Upper lobe of left lung (tissue), 4 donors: ENCODE measurements at regions not wholly inside any gene's neighbourhood (a gene's known extent, or its start where the extent isn't known, plus 50 kb on each side); places are given as distances from the start of the nearest gene placed in this dataset.

ENCODE experiments used
- EP300 ChIP-seq, 4 donors: sonication (generic); formaldehyde crosslinking; IDR thresholded peaks; one replicate each; pipeline ENCODE4 v1.5.1; 2017; ENCODE audit warnings: antibody characterized with exemption in 4 of 4, control low read depth in 2 of 4
- POLR2A ChIP-seq, 4 donors: fragments of 450-650 bp; IDR thresholded peaks; one replicate each; pipeline ENCODE4 v1.5.1; 2016 to 2017; ENCODE audit warnings: antibody characterized with exemption in 4 of 4, mild to moderate bottlenecking in 2 of 4
- POLR2AphosphoS5 ChIP-seq, 2 donors: sonication (generic); formaldehyde crosslinking; IDR thresholded peaks; one replicate each; pipeline ENCODE4 v1.5.1; 2017; ENCODE audit warnings: antibody characterized with exemption in 2 of 2
- TF ChIP-seq, protein P1 (sequence below), 6 experiments: fragments of 450-650 bp in 4 of 6; fragments of 200-600 bp in 2 of 6; sonication (generic) in 2 of 6; IDR thresholded peaks; one replicate each; pipeline ENCODE4 v1.5.1; 2016 to 2019; ENCODE audit warnings: antibody characterized with exemption in 6 of 6

DNA sequence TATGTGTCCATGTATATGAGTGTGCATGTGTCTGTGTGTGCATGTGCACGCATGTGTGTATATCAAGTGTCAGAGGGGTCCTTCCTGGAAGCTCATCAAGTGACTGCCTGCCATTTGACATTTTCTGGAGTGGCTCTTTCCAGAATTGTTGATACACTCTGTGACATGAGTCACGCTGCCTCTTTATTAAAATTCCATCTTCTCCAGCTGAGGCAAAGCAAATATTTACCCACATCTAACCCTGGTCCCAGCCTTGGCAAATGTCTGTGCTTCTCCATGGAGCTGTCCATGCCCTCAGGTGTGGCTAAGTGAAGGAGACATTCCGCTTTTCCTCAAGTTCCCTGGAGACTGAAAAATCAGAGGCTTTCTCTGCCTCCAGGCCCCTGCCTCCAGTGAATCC, 88.2 kb upstream of the MBNL2 start:
- TF ChIP-seq, protein P1, sequence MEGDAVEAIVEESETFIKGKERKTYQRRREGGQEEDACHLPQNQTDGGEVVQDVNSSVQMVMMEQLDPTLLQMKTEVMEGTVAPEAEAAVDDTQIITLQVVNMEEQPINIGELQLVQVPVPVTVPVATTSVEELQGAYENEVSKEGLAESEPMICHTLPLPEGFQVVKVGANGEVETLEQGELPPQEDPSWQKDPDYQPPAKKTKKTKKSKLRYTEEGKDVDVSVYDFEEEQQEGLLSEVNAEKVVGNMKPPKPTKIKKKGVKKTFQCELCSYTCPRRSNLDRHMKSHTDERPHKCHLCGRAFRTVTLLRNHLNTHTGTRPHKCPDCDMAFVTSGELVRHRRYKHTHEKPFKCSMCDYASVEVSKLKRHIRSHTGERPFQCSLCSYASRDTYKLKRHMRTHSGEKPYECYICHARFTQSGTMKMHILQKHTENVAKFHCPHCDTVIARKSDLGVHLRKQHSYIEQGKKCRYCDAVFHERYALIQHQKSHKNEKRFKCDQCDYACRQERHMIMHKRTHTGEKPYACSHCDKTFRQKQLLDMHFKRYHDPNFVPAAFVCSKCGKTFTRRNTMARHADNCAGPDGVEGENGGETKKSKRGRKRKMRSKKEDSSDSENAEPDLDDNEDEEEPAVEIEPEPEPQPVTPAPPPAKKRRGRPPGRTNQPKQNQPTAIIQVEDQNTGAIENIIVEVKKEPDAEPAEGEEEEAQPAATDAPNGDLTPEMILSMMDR (IDR thresholded peaks at IDR 0.05), result no peak
- TF ChIP-seq EP300 (IDR thresholded peaks at IDR 0.05) (peak; percentile 41 to 95 (median 58)), POLR2A (IDR thresholded peaks at IDR 0.05) (no peak), POLR2AphosphoS5 (IDR thresholded peaks at IDR 0.05) (peak; percentile 44 to 53)
